SK-N-SH (cell line): ENCODE measurements at regions not wholly inside any gene's neighbourhood (a gene's known extent, or its start where the extent isn't known, plus 50 kb on each side); places are given as distances from the start of the nearest gene placed in this dataset.

Source experiments
- CTCF ChIA-PET: fragments of 300-600, 350-600 bp; formaldehyde crosslinking; extraction: SDS; loops from one replicate; lab custom pipeline; 2021; lab: Yijun Ruan, JAX
- POLR2A ChIA-PET: fragments of 350-600 bp; sonication (Branson Sonifier 250); formaldehyde crosslinking; extraction: SDS; loops from one replicate; lab custom pipeline; 2020; ENCODE audit warnings: antibody characterized with exemption, inconsistent platforms; lab: Yijun Ruan, JAX
- DNase-seq: peaks from one replicate; pipeline ENCODE4 v3.0.0; 2012
- H2AFZ ChIP-seq: fragments of 200-600 bp; sonication (generic); 2 replicates; pipeline ENCODE4 v1.8.1; 2016; ENCODE audit warnings: antibody characterized with exemption, mild to moderate bottlenecking, low read depth
- H3F3A ChIP-seq: fragments of 200-600 bp; sonication (generic); replicated peaks from 2 replicates; pipeline ENCODE3; 2016; ENCODE audit warnings: antibody characterized with exemption, mild to moderate bottlenecking; ENCODE audit not compliant: insufficient read depth
- H3K27ac ChIP-seq, 2 experiments: fragments of 200-500 bp in 1 of 2; fragments of 200-600 bp in 1 of 2; sonication (Bioruptor generic) in 1 of 2; sonication (generic), shearing (Covaris generic) in 1 of 2; 2 replicates each; pipeline versions ENCODE4 v1.5.1 to v1.6.1; 2014 to 2016; ENCODE audit warnings: low read depth in 2 of 2, inconsistent platforms in 1 of 2, low read length in 1 of 2, mild to moderate bottlenecking in 1 of 2, mixed read lengths in 1 of 2
- H3K27me3 ChIP-seq: fragments of 200-600 bp; sonication (generic), shearing (Covaris generic); 2 replicates; pipeline ENCODE4 v1.6.1; 2016; ENCODE audit warnings: mixed run types; ENCODE audit not compliant: insufficient read depth
- H3K36me3 ChIP-seq, 2 experiments: fragments of 200-500 bp in 1 of 2; fragments of 200-600 bp in 1 of 2; sonication (Bioruptor generic) in 1 of 2; sonication (generic) in 1 of 2; replicated peaks in 1 of 2; 2 replicates each; pipeline versions ENCODE3 to v1.5.1; 2014 to 2016; ENCODE audit warnings: low read length in 1 of 2, mild to moderate bottlenecking in 1 of 2; ENCODE audit not compliant: insufficient read depth in 2 of 2, control insufficient read depth in 1 of 2
- H3K4me1 ChIP-seq, 2 experiments: fragments of 200-500 bp in 1 of 2; fragments of 200-600 bp in 1 of 2; sonication (Bioruptor generic) in 1 of 2; sonication (generic), shearing (Covaris generic) in 1 of 2; 2 replicates each; pipeline versions ENCODE4 v1.5.1 to v1.6.1; 2014 to 2016; ENCODE audit warnings: low read depth in 1 of 2, low read length in 1 of 2, mixed run types in 1 of 2; ENCODE audit not compliant: insufficient read depth in 2 of 2, control insufficient read depth in 1 of 2
- H3K4me2 ChIP-seq: fragments of 200-600 bp; sonication (generic), shearing (Covaris generic); 2 replicates; pipeline ENCODE4 v1.6.1; 2017; ENCODE audit warnings: mixed run types
- H3K4me3 ChIP-seq, 2 experiments: fragments of 200-500 bp in 1 of 2; fragments of 200-600 bp in 1 of 2; sonication (Bioruptor generic) in 1 of 2; sonication (generic), shearing (Covaris generic) in 1 of 2; 2 replicates each; pipeline versions ENCODE4 v1.5.1 to v1.8.1; 2014 to 2016; ENCODE audit warnings: low read depth in 2 of 2, inconsistent platforms in 1 of 2, low read length in 1 of 2, mild to moderate bottlenecking in 1 of 2, mixed read lengths in 1 of 2, moderate library complexity in 1 of 2
- H3K79me2 ChIP-seq: fragments of 200-600 bp; sonication (generic); 2 replicates; pipeline ENCODE4 v1.8.1; 2017; ENCODE audit warnings: mild to moderate bottlenecking; ENCODE audit not compliant: insufficient read depth
- H3K9ac ChIP-seq: fragments of 200-600 bp; sonication (generic); 2 replicates; pipeline ENCODE4 v1.6.1; 2017; ENCODE audit warnings: mixed run types
- H3K9me2 ChIP-seq: fragments of 200-600 bp; sonication (generic); 2 replicates; pipeline ENCODE4 v1.6.1; 2017; ENCODE audit warnings: mixed run types
- H3K9me3 ChIP-seq: fragments of 200-600 bp; sonication (generic); 2 replicates; pipeline ENCODE4 v1.6.1; 2017; ENCODE audit warnings: mixed run types, mild to moderate bottlenecking, moderate library complexity
- H4K20me1 ChIP-seq: fragments of 200-600 bp; sonication (generic); 2 replicates; pipeline ENCODE4 v1.6.1; 2017; ENCODE audit warnings: mild to moderate bottlenecking, mixed run types; ENCODE audit not compliant: insufficient read depth
- ELF1 ChIP-seq: IDR thresholded peaks from 2 replicates; pipeline ENCODE4 v1.4.0; 2012
- EP300 ChIP-seq, 2 experiments: IDR thresholded peaks; 2 replicates each; pipeline versions ENCODE4 v1.4.0 to v1.6.1; 2012; ENCODE audit warnings: borderline replicate concordance in 1 of 2, low read depth in 1 of 2, low read length in 1 of 2
- EZH2phosphoT487 ChIP-seq: fragments of 200-600 bp; sonication (generic); IDR thresholded peaks from 2 replicates; pipeline ENCODE4 v1.6.1; 2017; ENCODE audit warnings: low read depth, mixed run types, mild to moderate bottlenecking, antibody characterized with exemption, moderate library complexity, borderline replicate concordance
- FOXM1 ChIP-seq: IDR thresholded peaks from 2 replicates; pipeline ENCODE4 v1.4.0; 2012; ENCODE audit warnings: low read depth, mild to moderate bottlenecking
- JUND ChIP-seq: IDR thresholded peaks from 2 replicates; pipeline ENCODE4 v1.4.0; 2012
- MXI1 ChIP-seq: IDR thresholded peaks from 2 replicates; pipeline ENCODE4 v1.6.1; 2012; ENCODE audit warnings: mild to moderate bottlenecking, low read depth, low read length, improper control_type of control experiment
- RAD21 ChIP-seq: IDR thresholded peaks from 2 replicates; pipeline ENCODE4 v1.6.1; 2012; ENCODE audit warnings: mild to moderate bottlenecking, low read length
- SIN3A ChIP-seq: IDR thresholded peaks from 2 replicates; pipeline ENCODE4 v1.6.1; 2012; ENCODE audit warnings: low read depth, mild to moderate bottlenecking, low read length, moderate library complexity, borderline replicate concordance
- SMC3 ChIP-seq: IDR thresholded peaks from 2 replicates; pipeline ENCODE4 v1.6.1; 2012; ENCODE audit warnings: low read depth, low read length, improper control_type of control experiment
- TEAD4 ChIP-seq: IDR thresholded peaks from 2 replicates; pipeline ENCODE4 v1.4.0; 2012; ENCODE audit warnings: mild to moderate bottlenecking, borderline replicate concordance; ENCODE audit not compliant: insufficient read depth
- WGBS: methylation state at CpG from one replicate; pipeline ENCODE4 v1.1.6; 2017; ENCODE audit warnings: low lambda C conversion rate; 5-methylcytosine and 5-hydroxymethylcytosine counted together
- TF ChIP-seq, protein P1 (sequence below): IDR thresholded peaks from 2 replicates; pipeline ENCODE4 v1.4.0; 2012; ENCODE audit warnings: low read depth, borderline replicate concordance
- TF ChIP-seq, protein P2 (sequence below): IDR thresholded peaks from 2 replicates; pipeline ENCODE4; 2012
- TF ChIP-seq, protein P3 (sequence below): IDR thresholded peaks from 2 replicates; pipeline ENCODE4 v1.6.1; 2012; ENCODE audit warnings: mild to moderate bottlenecking, low read depth, low read length, moderate library complexity

DNA sequence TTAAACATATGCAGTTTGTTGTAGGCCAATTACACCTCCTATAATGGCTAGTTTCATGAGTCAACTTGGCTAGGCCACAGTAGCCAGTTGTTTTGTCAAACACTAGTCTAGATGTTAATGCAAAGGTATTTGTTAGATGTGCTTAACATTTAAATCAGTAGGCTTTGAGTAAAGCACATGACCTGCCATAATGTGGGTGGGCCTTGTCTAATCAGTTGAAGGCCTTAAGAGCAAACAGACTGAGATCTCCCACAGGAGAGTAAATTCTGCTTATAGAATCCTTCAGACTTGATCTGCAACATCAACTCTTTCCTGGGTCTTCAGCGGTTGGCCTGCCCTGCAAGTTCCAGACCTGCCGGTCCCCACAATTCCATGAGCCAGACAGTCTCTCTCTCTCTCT is 1345.9 kb downstream of the BRD1 start:
- no peaks in the 10 kb centered on the region for H3K4me1 ChIP-seq
- 81% methylated on average over 2 of the region's 2 CpGs for WGBS
- H3K27ac ChIP-seq: no peak overlapping the region
- no peak overlapping the region for H3K4me3 ChIP-seq
- H2AFZ ChIP-seq: no peak overlapping the region
- no peaks in the 10 kb centered on the region for H3K36me3 ChIP-seq
- no peaks in the 10 kb centered on the region for H3K9me2 ChIP-seq
- H4K20me1 ChIP-seq: no peaks in the 10 kb centered on the region
- TF ChIP-seq EP300 (IDR thresholded peaks at IDR 0.05; ENCODE audit: borderline replicate concordance in 1 of 2, low read depth in 1 of 2, low read length in 1 of 2) (no peak), SIN3A (no peak), RAD21 (no peak), MXI1 (no peak)
- TF ChIP-seq, protein P1, sequence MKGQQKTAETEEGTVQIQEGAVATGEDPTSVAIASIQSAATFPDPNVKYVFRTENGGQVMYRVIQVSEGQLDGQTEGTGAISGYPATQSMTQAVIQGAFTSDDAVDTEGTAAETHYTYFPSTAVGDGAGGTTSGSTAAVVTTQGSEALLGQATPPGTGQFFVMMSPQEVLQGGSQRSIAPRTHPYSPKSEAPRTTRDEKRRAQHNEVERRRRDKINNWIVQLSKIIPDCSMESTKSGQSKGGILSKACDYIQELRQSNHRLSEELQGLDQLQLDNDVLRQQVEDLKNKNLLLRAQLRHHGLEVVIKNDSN: no peak
- TF ChIP-seq, all 33 proteins: peak for 0
- DNase-seq: no peak
- ChIA-PET CTCF (no interaction called here), POLR2A (no interaction called here)
- Histone ChIP-seq H3F3A (no peaks in the 10 kb centered on the region), H3K4me2 (no peak overlapping the region), H3K9ac (no peak overlapping the region), H3K27me3 (peaks cover 12% of the 10 kb centered on the region; the same call in 1 of the 2 replicates), H3K9me3 (no peaks in the 10 kb centered on the region), H3K79me2 (no peaks in the 10 kb centered on the region)

DNA sequence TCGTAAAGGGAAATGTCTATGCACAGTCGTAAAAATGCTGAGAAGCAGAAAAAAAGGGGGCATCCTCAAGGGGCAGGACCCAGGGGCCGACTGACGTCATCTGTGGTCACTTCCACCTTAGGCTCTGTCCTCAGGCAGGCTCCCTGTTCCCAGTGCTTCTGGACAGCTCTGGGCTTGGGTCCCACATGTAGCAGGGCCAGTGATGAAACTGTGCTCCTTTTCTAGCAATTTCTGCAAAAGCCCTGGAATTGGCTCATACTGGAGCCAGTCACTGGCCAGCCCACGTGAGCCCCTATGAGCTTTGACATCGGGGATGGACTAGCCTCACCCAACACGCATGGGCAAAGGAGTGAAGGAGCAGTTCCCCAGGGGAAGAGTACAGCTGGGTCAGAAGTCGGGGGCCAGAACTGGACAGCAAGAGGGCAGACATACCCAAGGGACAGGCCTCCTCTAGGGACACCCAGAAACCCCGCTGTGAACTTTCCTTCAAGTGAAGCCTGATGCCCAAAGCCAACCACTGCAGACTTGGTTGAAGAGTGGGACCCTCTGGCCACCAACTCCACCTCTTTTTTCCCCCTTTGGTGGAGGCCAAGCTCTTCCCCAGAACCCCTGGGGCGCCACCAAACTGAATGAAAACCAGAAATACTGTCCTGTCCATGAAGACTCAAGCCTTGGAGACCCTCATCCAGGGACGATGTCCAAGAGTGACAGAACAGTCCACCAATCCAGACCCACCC is 1349.0 kb downstream of the BRD1 start:
- no peak overlapping the region for H2AFZ ChIP-seq
- no peak for DNase-seq
- no peaks in the 10 kb centered on the region for H3K9me3 ChIP-seq
- H4K20me1 ChIP-seq: no peaks in the 10 kb centered on the region
- H3K9me2 ChIP-seq: no peaks in the 10 kb centered on the region
- H3K36me3 ChIP-seq: no peaks in the 10 kb centered on the region
- no peaks in the 10 kb centered on the region for H3K79me2 ChIP-seq
- 8% methylated on average over 9 of the region's 11 CpGs for WGBS
- ChIA-PET POLR2A (no interaction called here), CTCF (no interaction called here)
- peaks cover 5% of the 10 kb centered on the region for H3K27me3 ChIP-seq
- no peak overlapping the region for H3K4me3 ChIP-seq
- no peaks in the 10 kb centered on the region for H3F3A ChIP-seq
- TF ChIP-seq SMC3: no peak
- no peak for TF ChIP-seq ELF1
- no peak for TF ChIP-seq TEAD4
- no peak for TF ChIP-seq FOXM1
- no peak overlapping the region for H3K4me2 ChIP-seq
- H3K9ac ChIP-seq: no peak overlapping the region
- no peak overlapping the region for H3K27ac ChIP-seq
- H3K4me1 ChIP-seq: no peaks in the 10 kb centered on the region

DNA sequence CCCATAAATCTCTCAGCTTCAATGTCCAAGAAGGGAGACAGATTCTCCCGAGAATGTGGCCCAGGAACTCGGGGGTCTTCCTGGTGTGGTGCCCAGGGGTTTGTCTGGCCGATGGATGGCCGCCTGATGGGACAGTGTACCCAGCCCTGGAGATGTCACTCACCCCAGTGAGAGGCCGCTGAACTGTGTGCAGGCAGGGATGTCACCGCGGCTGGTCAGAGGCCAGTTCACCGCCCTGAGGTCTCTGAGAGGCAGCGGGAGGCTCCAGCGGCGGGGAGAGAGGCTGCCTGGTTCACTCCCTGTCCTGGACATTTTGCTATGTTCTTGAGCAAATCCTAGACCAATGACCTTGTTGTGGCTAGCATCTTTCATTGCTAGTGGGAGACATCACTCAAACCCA is 1349.5 kb downstream of the BRD1 start:
- H3K9me3 ChIP-seq: no peaks in the 10 kb centered on the region
- H3K4me1 ChIP-seq: no peaks in the 10 kb centered on the region
- no peak overlapping the region for H3K4me2 ChIP-seq
- H3K9me2 ChIP-seq: no peaks in the 10 kb centered on the region
- no peak overlapping the region for H3K9ac ChIP-seq
- DNase-seq: no peak
- H2AFZ ChIP-seq: no peak overlapping the region
- ChIA-PET CTCF (no interaction called here), POLR2A (no interaction called here)
- no peaks in the 10 kb centered on the region for H3F3A ChIP-seq
- H3K27me3 ChIP-seq: peaks cover 5% of the 10 kb centered on the region
- H3K36me3 ChIP-seq: no peaks in the 10 kb centered on the region
- H3K79me2 ChIP-seq: no peaks in the 10 kb centered on the region
- no peak overlapping the region for H3K4me3 ChIP-seq
- no peaks in the 10 kb centered on the region for H4K20me1 ChIP-seq
- no peak overlapping the region for H3K27ac ChIP-seq
- TF ChIP-seq EZH2phosphoT487 (no peak), JUND (no peak), ELF1 (no peak)
- TF ChIP-seq, protein P2, sequence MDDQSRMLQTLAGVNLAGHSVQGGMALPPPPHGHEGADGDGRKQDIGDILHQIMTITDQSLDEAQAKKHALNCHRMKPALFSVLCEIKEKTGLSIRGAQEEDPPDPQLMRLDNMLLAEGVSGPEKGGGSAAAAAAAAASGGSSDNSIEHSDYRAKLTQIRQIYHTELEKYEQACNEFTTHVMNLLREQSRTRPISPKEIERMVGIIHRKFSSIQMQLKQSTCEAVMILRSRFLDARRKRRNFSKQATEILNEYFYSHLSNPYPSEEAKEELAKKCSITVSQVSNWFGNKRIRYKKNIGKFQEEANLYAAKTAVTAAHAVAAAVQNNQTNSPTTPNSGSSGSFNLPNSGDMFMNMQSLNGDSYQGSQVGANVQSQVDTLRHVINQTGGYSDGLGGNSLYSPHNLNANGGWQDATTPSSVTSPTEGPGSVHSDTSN: no peak
- TF ChIP-seq, protein P3, sequence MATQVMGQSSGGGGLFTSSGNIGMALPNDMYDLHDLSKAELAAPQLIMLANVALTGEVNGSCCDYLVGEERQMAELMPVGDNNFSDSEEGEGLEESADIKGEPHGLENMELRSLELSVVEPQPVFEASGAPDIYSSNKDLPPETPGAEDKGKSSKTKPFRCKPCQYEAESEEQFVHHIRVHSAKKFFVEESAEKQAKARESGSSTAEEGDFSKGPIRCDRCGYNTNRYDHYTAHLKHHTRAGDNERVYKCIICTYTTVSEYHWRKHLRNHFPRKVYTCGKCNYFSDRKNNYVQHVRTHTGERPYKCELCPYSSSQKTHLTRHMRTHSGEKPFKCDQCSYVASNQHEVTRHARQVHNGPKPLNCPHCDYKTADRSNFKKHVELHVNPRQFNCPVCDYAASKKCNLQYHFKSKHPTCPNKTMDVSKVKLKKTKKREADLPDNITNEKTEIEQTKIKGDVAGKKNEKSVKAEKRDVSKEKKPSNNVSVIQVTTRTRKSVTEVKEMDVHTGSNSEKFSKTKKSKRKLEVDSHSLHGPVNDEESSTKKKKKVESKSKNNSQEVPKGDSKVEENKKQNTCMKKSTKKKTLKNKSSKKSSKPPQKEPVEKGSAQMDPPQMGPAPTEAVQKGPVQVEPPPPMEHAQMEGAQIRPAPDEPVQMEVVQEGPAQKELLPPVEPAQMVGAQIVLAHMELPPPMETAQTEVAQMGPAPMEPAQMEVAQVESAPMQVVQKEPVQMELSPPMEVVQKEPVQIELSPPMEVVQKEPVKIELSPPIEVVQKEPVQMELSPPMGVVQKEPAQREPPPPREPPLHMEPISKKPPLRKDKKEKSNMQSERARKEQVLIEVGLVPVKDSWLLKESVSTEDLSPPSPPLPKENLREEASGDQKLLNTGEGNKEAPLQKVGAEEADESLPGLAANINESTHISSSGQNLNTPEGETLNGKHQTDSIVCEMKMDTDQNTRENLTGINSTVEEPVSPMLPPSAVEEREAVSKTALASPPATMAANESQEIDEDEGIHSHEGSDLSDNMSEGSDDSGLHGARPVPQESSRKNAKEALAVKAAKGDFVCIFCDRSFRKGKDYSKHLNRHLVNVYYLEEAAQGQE: no peak
- WGBS: 36% methylated on average over 10 of the region's 11 CpGs
